Stimulated activated CD4-positive, alpha-beta T cell treated with anti-CD3 and anti-CD28 coated beads, Interleukin-4, amount 100 ng/mL, for 48 hours (primary cell): ENCODE measurements at regions not wholly inside any gene's neighbourhood (a gene's known extent, or its start where the extent isn't known, plus 50 kb on each side); places are given as distances from the start of the nearest gene placed in this dataset.
A peak's percentile ranks its signal among the peaks of the same experiment; 100 is the strongest.

Experiments
- DNase-seq, 2 donors: peaks; one replicate each; pipeline ENCODE4 v3.0.0-alpha.2; 2020; ENCODE audit warnings: low read depth in 2 of 2

DNA sequence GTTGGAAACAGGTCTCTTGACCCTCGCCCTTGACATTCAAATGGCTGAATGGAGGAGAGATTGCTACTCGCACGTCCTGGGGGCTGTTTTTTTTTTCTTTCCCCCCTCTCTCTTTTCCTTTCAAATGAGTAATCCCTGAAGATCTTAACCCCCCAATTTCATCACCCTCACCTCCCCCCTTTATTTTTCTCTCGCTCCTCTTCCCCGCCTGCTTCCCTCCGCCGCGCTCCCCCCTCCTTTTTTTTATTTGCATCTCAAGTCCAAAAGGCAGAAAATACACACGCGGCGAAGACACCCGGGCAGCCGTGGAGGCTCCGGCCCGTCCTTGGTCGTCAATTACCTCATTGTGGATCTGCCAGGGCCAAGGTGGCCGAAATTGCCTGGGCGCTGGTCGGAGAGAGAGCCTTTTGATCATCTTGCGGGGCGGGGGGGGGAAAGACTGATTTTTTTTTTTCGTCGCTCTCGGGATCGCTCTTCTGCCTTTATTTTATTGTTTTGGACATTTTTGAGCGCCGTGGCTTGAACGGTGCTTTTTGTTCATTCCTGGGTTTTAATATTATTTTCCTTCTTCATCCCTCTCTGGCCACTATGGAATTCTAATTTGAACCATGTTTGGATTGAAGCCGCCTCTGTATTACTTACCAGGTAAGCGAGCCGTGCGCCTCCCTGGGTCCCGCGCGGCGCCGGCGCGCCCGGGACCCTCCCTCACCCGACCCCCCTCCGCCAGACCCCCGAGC lies 57.2 kb upstream of the GSE1 start:
- peak in 1 of 2 donors; percentile 16 for DNase-seq

DNA sequence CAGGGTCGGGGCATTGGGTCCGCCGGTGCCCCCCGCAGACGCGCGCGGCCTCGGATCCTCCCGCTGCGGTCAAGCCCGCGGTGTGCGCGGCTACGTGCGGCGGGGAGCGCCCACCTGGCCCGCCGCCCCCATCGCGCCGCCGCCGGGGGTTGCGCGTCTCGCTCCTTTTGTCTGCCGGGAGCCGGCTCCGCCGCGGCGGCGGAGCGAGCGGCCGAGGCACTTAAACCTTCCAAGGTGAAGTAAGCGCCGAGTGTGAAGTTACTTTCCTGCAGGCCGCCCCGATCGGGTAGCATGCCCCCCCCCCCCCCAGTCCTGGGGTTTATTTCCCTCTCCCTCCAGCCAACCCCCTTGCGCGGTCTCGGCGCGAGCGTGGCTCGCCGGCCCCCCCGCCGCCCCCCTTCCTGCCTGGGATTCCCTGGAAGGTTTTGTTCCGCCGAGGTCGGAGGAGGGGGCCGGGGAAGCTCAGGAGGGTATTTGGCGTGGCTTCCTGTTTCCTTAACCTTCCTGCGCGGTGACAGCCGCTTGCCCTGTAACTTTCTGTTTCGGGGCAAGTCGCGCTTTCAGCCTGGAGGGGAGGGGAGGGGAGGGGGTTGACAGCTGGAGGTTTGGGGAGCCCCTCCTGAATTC lies 56.6 kb upstream of the GSE1 start:
- peak; percentile 39 to 53 for DNase-seq

DNA sequence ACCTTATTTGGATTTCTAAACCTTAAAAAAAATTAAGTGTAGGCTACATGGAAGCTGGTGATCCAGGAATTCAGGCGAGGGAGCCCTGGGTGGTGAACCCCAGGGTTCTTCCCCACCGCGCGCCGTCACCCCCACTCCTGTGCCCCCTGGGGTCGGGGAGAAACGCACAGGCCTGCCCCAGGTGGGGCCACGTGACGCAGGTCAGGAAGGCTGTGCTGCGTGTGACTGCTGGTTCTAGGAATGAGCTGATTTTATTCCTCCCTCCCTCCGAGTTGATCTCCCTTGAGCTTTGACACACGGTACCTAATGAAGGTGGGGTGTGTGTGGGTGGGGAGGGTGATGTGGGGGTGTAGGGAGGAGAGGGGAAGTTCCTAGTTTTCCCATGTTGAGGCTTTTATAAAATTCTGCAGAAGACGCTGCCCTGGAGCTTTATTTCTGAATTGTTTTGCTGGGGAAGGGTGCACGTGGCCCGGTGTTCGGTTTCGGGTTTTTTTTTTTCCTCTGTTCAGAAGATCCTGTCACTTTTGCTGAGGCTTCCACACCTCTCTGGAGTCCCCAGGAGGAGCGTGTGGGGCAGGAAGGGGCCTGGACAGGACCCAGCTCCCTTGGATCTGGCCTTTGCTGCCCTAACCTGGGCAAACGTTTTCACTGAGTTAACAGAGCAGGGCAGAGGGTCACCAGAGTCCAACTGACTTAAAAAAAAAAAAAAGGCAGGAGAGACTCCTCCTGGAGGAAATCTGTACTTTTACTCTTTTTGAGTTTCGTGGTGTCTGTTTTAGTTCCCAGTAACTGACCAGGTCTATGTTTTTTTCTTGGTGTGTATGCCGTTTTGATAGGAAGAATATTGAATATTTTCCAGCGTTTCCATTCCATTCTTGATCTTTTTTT lies 55.8 kb upstream of the GSE1 start:
- peak in 1 of 2 donors; percentile 18 for DNase-seq

DNA sequence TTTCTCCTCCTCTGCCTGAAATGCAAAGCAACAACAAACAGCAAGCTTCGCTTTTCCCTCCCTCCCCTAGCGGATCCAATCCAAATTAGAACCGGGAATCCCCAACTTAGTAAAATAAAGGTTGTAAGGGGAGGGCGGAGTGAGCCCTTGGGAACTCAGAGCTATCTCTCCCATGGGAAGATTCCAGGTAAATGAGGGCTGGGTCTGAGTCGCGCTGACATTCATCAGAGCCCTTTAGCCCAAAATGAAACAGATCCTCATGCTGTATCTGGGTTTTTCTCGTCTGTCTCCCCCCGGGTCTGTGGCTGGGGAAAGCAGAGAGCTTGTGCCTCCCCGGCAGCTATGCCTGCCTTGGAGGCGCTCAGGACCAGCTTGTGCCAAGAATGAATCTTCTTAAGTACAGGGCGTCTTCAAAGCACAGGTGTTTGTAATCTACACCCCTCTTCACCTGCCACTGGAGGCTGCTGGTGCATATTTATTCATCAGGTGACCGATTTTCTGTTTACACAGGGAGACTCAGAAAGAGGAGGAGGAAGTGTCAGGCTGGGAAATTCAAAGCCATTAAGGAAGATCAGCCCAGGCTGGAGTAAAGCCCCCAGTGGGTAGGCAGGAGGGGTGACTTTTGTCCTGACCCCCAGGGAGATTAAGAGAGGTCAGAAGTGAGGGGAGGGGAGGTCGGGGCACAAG lies 55.0 kb upstream of the GSE1 start:
- no peak for DNase-seq

DNA sequence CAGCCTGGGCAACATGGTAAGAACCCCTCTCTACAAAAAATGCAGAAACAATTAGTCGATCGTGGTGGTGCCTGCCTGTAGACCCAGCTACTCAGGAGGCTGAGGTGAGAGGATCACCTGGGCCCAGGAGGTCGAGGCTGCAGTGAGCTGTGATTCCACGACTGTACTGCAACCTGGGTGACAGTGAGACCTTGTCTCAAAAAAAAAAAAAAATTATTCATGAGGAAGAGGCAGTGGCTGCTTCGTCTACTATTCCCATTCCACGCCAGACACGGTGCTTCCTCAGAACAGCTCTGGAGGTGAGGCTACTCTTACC lies 52.2 kb upstream of the GSE1 start:
- no peak for DNase-seq

DNA sequence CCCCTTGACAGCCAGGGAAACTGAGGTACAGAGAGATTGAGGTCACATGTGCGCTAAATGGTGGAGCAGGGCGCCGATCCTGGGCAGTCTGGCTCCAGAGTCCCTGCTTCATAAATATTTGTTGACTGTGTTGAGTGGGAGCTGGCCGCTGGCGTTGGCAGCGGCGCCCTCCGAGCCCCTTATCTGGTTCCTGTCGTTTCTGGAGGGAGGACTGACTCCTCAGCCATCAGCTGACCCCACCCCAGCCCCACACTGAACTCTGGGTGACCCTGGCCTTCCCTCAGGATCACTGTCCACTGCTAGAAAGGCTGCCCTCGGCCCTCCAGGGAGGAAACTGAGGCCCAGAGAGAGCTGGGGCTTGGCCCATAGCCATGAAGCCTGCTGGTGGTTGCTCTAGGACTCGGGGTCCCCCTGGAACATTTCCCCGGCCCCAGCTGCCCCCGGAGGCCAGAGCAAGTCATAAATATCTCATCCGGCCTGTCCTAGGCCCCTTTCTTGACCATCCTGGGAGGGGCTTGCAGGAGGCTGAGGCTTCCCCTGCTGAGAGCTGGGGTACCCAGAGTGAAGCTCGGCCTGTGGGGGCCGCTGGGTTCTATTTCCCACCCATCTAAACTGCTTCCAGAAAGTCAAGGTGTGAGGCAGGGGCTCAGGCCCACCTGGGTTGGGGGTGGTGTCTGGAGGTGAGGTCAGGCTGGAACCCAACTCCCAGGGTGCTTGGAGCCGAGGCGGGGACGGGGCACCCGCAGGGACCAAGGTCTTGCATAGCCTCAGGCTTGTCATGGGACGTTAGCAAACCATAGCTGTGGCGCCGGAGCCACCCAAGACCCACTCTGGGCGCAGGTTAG lies 51.7 kb upstream of the GSE1 start:
- DNase-seq = no peak

DNA sequence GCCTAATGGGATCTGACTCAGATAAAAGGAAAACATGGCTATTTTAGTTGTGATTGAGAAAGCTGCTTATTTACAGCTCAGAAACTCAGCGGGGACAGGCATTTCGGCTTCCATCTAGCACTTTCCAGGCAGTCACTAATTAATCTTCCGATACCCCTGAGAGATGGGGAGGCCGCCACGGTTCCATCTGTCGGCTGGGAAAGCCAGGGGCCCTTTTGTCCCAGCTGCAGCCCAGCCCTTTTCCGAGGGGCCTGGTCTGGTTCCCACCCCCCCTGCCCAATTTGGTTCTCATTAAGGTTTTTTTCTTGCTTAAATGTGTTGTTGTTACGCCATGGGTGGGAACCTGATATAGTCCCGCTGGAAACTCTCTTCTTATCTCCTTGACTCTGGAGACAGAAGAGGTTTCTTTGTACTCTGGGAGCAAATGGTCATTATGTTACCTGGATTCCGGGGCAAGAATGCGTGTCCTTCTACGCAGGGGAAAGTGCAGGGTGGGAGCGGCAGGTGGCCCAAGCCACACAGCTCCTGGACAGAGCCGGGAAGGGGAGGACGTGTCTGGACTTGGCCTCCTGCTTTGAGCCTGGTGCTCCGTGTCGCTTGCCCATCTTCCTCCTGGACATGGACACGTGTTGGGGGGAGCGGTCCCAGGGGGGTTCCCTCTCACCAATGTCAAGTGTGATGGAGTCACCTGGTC lies 50.9 kb upstream of the GSE1 start:
- DNase-seq = no peak

DNA sequence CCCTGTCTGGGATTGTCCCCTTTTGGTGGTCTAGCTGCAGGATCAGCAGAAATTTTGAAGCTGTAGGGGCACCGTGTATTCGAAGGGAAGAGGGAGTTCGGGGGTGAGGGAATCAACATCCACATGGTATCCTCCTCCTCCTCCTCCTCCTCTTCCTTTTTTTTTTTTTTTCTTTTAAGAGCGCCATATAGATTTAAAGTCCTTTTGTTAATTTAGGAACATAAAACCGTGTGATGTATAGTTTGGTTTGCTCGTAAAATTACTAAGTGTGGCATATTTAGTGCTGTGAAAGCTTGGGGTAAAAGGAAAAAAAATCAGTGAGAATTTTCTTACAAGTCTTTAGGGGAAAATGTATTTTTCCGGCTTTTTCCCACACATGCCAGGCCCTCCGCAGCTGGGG lies 50.1 kb upstream of the GSE1 start:
- DNase-seq = no peak
